ENCODE measurements at regions not wholly inside any gene's neighbourhood (a gene's known extent, or its start where the extent isn't known, plus 50 kb on each side); places are given as distances from the start of the nearest gene placed in this dataset.

DNA sequence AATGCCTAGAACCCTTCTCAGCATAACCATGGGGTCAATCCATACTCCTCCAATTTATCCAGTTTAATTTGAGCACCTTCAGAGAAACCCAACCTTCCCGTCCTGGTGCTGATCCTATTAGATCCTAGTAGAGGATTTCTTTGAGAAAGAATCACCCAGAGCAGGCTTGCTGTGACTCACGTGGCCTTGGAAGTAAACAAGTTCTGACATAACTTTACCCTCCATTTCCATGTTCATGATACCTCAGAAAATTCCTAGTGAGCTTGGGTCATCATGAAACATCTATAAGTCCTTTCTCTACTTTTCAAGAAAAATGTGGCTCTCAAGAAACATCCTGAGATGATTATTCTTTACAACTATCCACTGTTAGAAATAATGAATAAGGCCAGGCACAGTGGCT is 71.7 kb downstream of the PRLHR start:
- intact Hi-C loops (cut with DNase I) = no loop called here
- Histone ChIP-seq H3K9me3 (peaks cover 0 to 4% (median 0%) of the 10 kb centered on the region in 12 donors), H3K27me3 (peaks cover 0 to 9% (median 0%) of the 10 kb centered on the region in 9 donors), H3K36me3 (no peaks in the 10 kb centered on the region), H3K27ac (no peak overlapping the region), H3K4me3 (no peak overlapping the region), H3K4me1 (no peaks in the 10 kb centered on the region)
- DNase-seq (no peak), ATAC-seq (no peak)
- no peak for TF ChIP-seq POLR2A (IDR thresholded peaks at IDR 0.05)
- TF ChIP-seq, protein P1, sequence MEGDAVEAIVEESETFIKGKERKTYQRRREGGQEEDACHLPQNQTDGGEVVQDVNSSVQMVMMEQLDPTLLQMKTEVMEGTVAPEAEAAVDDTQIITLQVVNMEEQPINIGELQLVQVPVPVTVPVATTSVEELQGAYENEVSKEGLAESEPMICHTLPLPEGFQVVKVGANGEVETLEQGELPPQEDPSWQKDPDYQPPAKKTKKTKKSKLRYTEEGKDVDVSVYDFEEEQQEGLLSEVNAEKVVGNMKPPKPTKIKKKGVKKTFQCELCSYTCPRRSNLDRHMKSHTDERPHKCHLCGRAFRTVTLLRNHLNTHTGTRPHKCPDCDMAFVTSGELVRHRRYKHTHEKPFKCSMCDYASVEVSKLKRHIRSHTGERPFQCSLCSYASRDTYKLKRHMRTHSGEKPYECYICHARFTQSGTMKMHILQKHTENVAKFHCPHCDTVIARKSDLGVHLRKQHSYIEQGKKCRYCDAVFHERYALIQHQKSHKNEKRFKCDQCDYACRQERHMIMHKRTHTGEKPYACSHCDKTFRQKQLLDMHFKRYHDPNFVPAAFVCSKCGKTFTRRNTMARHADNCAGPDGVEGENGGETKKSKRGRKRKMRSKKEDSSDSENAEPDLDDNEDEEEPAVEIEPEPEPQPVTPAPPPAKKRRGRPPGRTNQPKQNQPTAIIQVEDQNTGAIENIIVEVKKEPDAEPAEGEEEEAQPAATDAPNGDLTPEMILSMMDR (IDR thresholded peaks at IDR 0.05) = no peak
- WGBS, 4 donors = 68 to 70% (median 68%) methylated on average over 2 of the region's 2 CpGs

DNA sequence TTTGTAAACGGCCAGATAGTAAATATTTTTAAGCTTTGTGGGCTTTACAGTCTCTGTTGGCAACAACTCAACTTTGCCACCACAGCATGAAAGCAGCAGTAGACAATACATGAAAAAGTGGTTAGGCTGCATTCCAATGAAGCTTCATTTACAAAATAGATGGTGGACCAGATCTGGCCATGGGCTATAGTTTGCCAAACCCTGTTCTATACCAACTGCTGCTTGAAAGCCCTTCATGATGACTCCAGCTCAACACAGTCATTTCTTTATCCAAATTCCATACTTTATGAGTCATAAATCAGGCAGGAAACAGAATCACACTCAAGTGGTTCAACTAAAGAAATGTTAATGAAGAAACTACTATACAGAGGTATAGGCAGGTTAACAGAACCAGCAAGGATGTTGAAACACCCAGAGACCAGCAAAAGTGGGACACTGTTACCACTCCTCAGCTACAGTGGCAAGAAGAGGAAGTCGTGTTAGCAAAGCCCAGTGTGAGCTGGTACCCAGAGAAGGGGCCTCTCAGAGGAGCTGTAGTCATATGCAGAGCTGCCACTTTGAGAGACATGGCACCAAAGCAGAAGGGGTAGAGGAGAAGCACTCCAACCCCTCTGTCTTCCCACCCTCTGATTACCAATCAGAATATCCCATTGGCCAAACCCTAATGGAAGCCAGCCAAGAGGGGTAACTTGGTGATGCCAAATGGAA is 72.5 kb downstream of the PRLHR start:
- 54 to 67% (median 57%) methylated on average over 2 of the region's 2 CpGs for WGBS, 4 donors
- H3K9me3 ChIP-seq = peaks cover 0 to 13% (median 6%) of the 10 kb centered on the region in 12 donors
- peaks cover 0 to 9% (median 0%) of the 10 kb centered on the region in 9 donors for H3K27me3 ChIP-seq
- H3K4me1 ChIP-seq = no peaks in the 10 kb centered on the region
- no peak overlapping the region for H3K4me3 ChIP-seq
- intact Hi-C loops (cut with DNase I) = no loop called here
- H3K27ac ChIP-seq = no peak overlapping the region
- H3K36me3 ChIP-seq = no peaks in the 10 kb centered on the region
- ATAC-seq = no peak
- DNase-seq = no peak
- TF ChIP-seq, protein P1 (IDR thresholded peaks at IDR 0.05) = no peak
- no peak for TF ChIP-seq POLR2A (IDR thresholded peaks at IDR 0.05)

DNA sequence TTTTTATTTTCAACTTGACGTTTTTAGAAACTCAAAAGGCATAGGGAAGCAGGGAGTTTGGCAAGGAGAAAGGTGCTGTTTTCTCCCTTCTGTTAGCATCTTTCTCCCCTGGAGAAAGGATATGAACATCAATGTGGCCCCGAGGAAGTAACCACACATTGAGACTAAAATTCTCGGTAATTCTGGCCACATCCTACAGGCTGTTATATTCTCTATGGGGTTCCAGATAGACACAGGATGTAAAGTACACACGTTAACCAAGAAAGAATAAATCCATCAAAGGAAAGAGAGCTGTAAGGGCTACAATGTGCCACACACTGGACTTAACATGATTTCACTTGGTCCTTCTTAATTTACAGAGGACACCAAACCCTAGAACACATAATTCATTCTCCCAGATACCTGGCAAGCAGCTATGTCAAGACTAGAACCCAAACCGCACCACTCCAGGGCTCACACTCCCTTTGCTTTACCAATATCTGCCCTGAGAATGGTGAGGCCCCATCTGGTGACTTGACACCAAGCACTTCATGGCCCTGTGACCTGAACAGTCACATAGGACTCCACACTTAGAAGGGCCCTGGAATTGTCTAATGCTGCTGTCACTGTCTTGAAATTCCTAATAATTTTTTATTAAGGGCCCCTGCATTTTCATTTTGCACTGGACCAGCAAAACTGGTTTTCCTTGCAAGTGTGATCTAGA is 73.9 kb downstream of the PRLHR start:
- Histone ChIP-seq H3K4me3 (no peak overlapping the region), H3K27ac (no peak overlapping the region), H3K36me3 (no peaks in the 10 kb centered on the region), H3K27me3 (peaks cover 0 to 9% (median 0%) of the 10 kb centered on the region in 9 donors), H3K4me1 (no peaks in the 10 kb centered on the region), H3K9me3 (peaks cover 0 to 21% (median 9%) of the 10 kb centered on the region in 12 donors)
- no peak for DNase-seq
- WGBS, 4 donors = 73 to 86% (median 76%) methylated on average over 5 of the region's 5 CpGs
- TF ChIP-seq POLR2A (IDR thresholded peaks at IDR 0.05) = no peak
- TF ChIP-seq, protein P1 (IDR thresholded peaks at IDR 0.05) = no peak
- intact Hi-C loops (cut with DNase I) = no loop called here
- no peak for ATAC-seq

DNA sequence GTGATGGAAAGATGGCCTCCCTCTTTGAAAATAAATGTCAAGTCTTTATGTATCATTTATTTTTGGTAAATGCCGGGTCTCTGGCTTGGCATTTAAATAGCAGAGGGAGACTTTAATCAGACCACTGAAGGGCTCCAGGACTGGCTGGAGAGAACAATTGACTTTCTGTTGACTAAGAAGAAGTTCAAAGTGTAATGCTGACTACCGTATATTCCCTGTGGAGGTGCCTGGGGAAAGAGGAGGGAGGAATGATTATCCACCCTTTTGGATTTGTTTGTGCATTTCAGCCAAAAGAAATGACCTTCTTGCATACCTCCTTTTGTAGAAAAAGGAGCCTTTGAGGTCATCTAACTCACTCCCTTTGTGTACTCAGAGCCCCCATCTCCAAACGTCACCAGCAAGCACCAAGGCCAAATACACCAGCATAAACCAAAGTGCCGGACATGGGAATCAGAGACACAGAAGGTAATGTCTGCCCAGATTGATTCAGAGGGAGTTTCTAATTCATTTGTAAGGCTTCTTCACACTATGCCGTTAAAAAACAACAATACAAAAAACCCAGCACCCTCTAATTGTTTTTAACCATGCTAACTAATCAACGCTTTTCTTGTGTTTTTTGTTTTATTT is 75.2 kb downstream of the PRLHR start:
- 77 to 82% (median 80%) methylated on average over 6 of the region's 6 CpGs for WGBS, 4 donors
- intact Hi-C loops (cut with DNase I) = no loop called here
- Histone ChIP-seq H3K4me1 (no peaks in the 10 kb centered on the region), H3K4me3 (no peak overlapping the region), H3K9me3 (peaks cover 0 to 21% (median 9%) of the 10 kb centered on the region in 12 donors), H3K27ac (no peak overlapping the region), H3K27me3 (peaks cover 0 to 9% (median 0%) of the 10 kb centered on the region in 9 donors), H3K36me3 (no peaks in the 10 kb centered on the region)
- DNase-seq = no peak
- no peak for TF ChIP-seq POLR2A (IDR thresholded peaks at IDR 0.05)
- TF ChIP-seq, protein P1 (IDR thresholded peaks at IDR 0.05) = no peak
- no peak for ATAC-seq

Measured in heart left ventricle (tissue), 16 donors.